ENCODE measurements at regions not wholly inside any gene's neighbourhood (a gene's known extent, or its start where the extent isn't known, plus 50 kb on each side); places are given as distances from the start of the nearest gene placed in this dataset.

DNA sequence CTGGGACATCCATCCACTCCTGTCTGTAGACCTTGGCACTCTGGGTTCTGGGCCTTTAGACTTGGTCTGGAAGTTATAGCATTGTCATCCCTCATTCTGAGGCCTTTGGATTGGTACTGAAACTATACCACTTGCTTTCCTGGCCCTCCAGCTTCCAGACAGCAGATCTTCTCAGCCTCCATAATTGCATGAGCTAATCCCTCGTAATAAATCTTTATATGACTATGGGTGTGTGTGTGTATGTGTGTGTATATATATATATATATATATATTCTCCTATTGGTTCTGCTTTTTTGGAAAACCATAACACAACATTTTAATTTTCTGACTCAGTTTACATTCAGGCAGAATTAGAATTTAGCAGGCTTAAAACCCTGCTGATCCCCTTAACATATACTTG is 180.5 kb downstream of the ENC1 start:
- no peak for DNase-seq (ENCODE audit: extremely low read depth, low read depth)
- TF ChIP-seq, protein P1, sequence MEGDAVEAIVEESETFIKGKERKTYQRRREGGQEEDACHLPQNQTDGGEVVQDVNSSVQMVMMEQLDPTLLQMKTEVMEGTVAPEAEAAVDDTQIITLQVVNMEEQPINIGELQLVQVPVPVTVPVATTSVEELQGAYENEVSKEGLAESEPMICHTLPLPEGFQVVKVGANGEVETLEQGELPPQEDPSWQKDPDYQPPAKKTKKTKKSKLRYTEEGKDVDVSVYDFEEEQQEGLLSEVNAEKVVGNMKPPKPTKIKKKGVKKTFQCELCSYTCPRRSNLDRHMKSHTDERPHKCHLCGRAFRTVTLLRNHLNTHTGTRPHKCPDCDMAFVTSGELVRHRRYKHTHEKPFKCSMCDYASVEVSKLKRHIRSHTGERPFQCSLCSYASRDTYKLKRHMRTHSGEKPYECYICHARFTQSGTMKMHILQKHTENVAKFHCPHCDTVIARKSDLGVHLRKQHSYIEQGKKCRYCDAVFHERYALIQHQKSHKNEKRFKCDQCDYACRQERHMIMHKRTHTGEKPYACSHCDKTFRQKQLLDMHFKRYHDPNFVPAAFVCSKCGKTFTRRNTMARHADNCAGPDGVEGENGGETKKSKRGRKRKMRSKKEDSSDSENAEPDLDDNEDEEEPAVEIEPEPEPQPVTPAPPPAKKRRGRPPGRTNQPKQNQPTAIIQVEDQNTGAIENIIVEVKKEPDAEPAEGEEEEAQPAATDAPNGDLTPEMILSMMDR (IDR thresholded peaks at IDR 0.05; ENCODE audit: low read depth, low read length), result no peak

DNA sequence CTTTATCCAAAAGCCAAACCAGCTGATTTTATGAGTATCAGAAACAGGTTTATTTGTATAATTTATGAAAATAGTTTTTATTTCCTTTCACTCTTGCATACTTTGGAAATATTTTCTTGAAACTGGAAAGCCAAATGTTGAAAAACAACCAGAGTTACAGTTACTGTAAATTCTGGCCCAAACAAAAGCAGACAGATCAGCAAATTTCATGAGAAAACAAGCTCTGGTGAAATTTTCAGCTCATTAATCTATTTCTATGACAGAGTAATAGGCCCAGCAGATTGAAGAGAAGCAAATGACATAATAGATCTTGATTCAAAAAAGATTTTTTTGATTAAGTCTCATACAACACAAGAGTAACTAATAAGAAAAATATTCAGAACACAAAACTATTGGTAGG is 182.7 kb downstream of the ENC1 start:
- TF ChIP-seq, protein P1 (IDR thresholded peaks at IDR 0.05; ENCODE audit: low read depth, low read length), result no peak
- no peak for DNase-seq (ENCODE audit: extremely low read depth, low read depth)

DNA sequence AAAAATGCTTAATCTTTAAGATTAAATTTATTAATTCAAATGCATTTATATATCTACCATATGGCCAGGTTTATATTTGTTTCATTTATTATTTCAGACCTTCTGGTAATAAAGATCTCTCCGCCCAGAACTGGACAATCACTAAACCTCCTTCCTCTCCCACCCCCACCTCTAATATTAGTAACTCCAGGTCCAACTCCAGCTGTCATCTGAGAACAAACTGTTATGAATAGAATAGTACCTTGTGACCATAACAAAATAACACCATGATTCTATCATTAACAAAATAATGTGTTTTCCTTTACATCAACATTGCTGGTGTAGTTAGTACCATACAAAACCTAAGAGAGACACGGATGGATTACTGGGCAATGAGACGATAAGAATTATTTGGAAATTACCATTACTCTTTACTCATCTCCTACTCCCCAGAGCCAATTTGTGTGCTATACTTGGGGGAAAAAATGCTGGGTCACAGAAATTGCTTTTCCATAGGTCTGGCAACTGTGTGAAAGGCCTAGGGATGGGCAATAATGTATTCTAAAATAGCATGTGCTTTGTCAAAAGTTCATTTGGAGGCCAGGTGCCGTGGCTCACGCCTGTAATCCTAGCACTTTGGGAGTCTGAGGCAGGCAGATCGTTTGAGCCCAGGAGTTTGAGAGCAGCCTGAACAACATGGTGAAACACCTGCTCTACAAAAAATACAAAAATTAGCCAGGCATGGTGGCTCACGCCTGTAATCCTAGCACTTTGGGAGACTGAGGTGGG is 186.1 kb downstream of the ENC1 start:
- no peak for DNase-seq (ENCODE audit: extremely low read depth, low read depth)
- TF ChIP-seq, protein P1 (IDR thresholded peaks at IDR 0.05; ENCODE audit: low read depth, low read length), result no peak

DNA sequence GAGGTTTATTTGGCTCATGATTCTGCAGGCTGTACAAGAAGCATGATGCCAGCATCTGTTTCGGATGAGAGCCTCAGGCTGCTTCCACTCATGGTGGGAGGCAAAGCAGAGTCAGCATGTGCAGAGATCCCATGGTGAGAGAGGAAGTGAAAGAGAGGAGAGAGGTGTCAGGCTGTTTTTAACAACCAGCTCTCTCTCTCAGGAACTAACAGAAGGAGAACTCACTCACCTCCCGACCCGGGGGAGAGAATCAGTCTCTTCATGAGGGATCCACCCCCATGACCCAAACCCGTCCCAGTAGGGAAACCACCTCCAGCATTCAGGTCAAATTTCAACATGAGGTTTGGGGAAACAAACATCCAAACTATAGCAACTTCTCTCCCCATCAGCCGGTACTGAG is 187.7 kb downstream of the ENC1 start:
- TF ChIP-seq, protein P1 (IDR thresholded peaks at IDR 0.05; ENCODE audit: low read depth, low read length), result no peak
- DNase-seq (ENCODE audit: extremely low read depth, low read depth), result no peak

DNA sequence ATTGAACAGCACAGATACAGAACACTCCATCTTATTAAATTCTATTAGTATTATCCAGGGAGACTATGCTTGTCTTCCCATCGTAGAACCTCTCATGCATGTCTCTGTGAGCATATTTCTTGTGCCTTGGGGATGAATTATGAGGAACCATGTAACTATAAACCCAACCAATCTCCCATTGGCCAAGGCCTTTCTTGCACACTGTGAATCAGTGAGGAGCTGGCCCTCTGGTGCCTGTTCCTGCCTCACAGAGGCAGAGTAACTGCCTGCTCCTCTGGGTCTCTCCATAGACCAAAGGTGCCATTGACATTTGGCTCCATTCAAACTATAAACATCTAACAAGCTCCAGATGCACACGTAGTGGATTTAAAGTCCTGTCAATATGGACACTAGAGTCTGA is 190.4 kb downstream of the ENC1 start:
- no peak for DNase-seq (ENCODE audit: extremely low read depth, low read depth)
- TF ChIP-seq, protein P1 (IDR thresholded peaks at IDR 0.05; ENCODE audit: low read depth, low read length), result no peak

DNA sequence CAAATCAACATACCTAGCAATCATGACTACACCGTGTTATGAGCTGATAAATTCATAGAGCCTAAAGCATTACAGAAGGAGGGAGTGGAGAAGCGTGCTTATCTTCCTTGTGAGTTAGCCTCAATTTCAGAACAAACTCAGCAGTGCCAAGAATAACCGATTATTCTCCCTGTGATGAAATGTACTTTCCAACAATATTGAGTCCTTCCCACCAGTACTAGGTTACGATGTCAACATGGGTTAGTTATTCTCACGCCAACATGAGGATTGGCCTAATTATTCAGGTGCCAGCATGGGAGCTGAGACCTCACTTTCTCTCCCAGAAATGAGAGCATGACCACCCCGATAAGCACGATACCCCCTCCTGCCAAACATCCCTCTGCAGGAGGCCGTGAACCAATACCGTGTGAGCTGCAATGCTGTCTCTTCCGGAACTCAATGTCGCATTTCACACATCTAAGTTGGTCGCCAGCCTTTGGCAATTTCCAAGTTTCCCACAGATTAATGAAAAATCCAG is 193.7 kb downstream of the ENC1 start:
- DNase-seq (ENCODE audit: extremely low read depth, low read depth), result no peak
- TF ChIP-seq, protein P1 (IDR thresholded peaks at IDR 0.05; ENCODE audit: low read depth, low read length), result no peak

DNA sequence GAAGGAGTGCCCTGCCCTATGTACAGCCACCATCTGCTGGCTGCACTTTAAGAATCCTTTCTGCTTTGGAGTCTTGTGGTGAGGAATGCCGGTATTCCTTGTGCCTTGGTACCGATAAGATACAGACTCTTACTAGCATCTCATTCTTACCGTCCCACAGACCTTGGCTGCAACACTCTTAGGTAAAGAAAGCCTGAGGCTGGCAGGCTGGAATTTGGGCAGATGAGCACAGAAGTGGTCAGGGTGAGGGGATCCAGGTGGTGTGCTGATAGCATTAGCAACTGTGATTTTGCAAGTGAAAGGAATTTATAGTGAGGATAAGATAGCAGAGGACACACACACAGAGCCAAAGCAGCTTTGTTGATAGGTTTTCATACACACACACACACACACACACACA is 198.1 kb downstream of the ENC1 start:
- no peak for DNase-seq (ENCODE audit: extremely low read depth, low read depth)
- TF ChIP-seq, protein P1 (IDR thresholded peaks at IDR 0.05; ENCODE audit: low read depth, low read length), result no peak

Data from AG09319 (cell line).